Gastroesophageal sphincter (tissue), 3 donors: ENCODE measurements at regions not wholly inside any gene's neighbourhood (a gene's known extent, or its start where the extent isn't known, plus 50 kb on each side); places are given as distances from the start of the nearest gene placed in this dataset.

Experiments used
- CTCF ChIP-seq, 4 experiments: fragments of 200-600 bp in 2 of 4; fragments of 450-650 bp in 2 of 4; sonication (generic) in 1 of 4; IDR thresholded peaks; one replicate each; pipeline ENCODE4 v1.5.1; 2017 to 2019; ENCODE audit warnings: antibody characterized with exemption in 4 of 4, mild to moderate bottlenecking in 2 of 4, moderate library complexity in 2 of 4
- EP300 ChIP-seq: sonication (generic); formaldehyde crosslinking; IDR thresholded peaks from one replicate; pipeline ENCODE4 v1.6.1; 2017; ENCODE audit warnings: antibody characterized with exemption, mild to moderate bottlenecking
- POLR2A ChIP-seq, 2 donors: fragments of 450-650 bp; IDR thresholded peaks; one replicate each; pipeline ENCODE4 v1.6.1; 2017; ENCODE audit warnings: antibody characterized with exemption in 2 of 2, mild to moderate bottlenecking in 2 of 2, moderate library complexity in 1 of 2

- TF ChIP-seq CTCF (IDR thresholded peaks at IDR 0.05) (no peak), POLR2A (IDR thresholded peaks at IDR 0.05) (no peak), EP300 (no peak)
These were observed 803.2 kb downstream of the SLC16A7 start for GRCh38 chr12:60399064-60399463.
